Epithelial cell of proximal tubule (primary cell): ENCODE measurements at regions not wholly inside any gene's neighbourhood (a gene's known extent, or its start where the extent isn't known, plus 50 kb on each side); places are given as distances from the start of the nearest gene placed in this dataset.

ENCODE experiments used
- DNase-seq: peaks from one replicate; pipeline ENCODE4 v3.0.0-alpha.2; 2011; ENCODE audit warnings: low read depth
- H3K4me3 ChIP-seq: 2 replicates; pipeline ENCODE4 v1.5.1; 2011; ENCODE audit warnings: low read depth, mild to moderate bottlenecking, low read length
- TF ChIP-seq, protein P1 (sequence below): conservative IDR thresholded peaks from 2 replicates; pipeline ENCODE4 v1.5.1; 2012; ENCODE audit warnings: low read depth, mild to moderate bottlenecking, low read length

GRCh38 chr12:25382311-25383106, 131.8 kb upstream of the KRAS start:
- no peak overlapping the region for H3K4me3 ChIP-seq
- no peak for DNase-seq
- TF ChIP-seq, protein P1, sequence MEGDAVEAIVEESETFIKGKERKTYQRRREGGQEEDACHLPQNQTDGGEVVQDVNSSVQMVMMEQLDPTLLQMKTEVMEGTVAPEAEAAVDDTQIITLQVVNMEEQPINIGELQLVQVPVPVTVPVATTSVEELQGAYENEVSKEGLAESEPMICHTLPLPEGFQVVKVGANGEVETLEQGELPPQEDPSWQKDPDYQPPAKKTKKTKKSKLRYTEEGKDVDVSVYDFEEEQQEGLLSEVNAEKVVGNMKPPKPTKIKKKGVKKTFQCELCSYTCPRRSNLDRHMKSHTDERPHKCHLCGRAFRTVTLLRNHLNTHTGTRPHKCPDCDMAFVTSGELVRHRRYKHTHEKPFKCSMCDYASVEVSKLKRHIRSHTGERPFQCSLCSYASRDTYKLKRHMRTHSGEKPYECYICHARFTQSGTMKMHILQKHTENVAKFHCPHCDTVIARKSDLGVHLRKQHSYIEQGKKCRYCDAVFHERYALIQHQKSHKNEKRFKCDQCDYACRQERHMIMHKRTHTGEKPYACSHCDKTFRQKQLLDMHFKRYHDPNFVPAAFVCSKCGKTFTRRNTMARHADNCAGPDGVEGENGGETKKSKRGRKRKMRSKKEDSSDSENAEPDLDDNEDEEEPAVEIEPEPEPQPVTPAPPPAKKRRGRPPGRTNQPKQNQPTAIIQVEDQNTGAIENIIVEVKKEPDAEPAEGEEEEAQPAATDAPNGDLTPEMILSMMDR: no peak

GRCh38 chr12:25377469-25378177, 126.9 kb upstream of the KRAS start:
- no peak overlapping the region for H3K4me3 ChIP-seq
- TF ChIP-seq, protein P1: no peak

GRCh38 chr12:25376985-25377384, 126.3 kb upstream of the KRAS start:
- H3K4me3 ChIP-seq: no peak overlapping the region
- no peak for DNase-seq
- TF ChIP-seq, protein P1: no peak

More at GRCh38 chr12:25377469-25378177, 126.9 kb upstream of the KRAS start:
- DNase-seq: no peak

DNA sequence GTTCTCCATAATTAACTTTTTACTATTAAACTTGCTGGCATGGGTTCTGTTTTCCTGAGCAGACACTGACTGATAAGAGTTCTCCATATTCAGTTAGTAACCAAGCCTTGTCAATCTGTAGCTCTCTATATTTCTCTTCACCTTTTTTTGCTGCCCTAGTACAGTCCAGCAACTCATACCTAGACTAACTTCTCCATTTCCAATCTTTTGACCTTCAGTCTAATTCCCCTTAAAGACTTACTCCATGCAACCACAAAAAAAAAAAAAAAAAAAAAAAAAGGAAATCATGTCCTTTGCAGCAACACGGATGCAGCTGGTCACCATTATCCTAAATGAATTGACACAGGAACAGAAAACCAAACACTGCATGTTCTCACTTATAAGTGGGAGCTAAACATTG, 125.7 kb upstream of the KRAS start:
- no peak overlapping the region for H3K4me3 ChIP-seq
- DNase-seq: no peak
- TF ChIP-seq, protein P1: no peak

- TF ChIP-seq, protein P1: no peak
- no peak overlapping the region for H3K4me3 ChIP-seq
- no peak for DNase-seq
Measured at GRCh38 chr12:25372969-25373817, 122.5 kb upstream of the KRAS start.

DNA sequence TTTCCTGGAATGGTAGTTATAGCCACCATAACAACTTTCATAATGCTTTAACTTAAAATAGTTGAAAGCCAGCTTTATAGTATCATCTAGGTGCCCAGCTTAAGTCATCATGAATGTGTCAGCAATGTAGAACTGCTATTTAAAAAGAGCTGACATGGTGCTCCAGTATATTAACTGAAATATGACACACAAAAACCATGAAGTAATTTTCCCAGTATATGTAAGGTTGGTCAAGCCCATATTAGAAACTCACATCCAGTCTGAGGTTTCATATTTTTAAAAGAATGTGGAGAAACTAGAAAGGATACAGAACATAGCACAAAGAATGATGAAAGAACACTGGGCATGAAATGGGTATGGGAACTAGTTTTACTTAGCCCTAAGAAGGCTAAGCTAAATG, 121.3 kb upstream of the KRAS start:
- TF ChIP-seq, protein P1: no peak
- no peak for DNase-seq
- no peak overlapping the region for H3K4me3 ChIP-seq
